Nephron progenitor cell (in vitro differentiated cells): ENCODE measurements at regions not wholly inside any gene's neighbourhood (a gene's known extent, or its start where the extent isn't known, plus 50 kb on each side); places are given as distances from the start of the nearest gene placed in this dataset.

Experiments
- DNase-seq: peaks from one replicate; pipeline ENCODE4 v3.0.0; 2021
- H3K27ac Mint-ChIP-seq: 2 replicates; pipeline ENCODE4 v1.8.0; 2021; ENCODE audit warnings: mild to moderate bottlenecking, moderate library complexity, mixed read lengths
- H3K27me3 Mint-ChIP-seq: 2 replicates; pipeline ENCODE4 v1.8.0; 2021; ENCODE audit warnings: mild to moderate bottlenecking, low read depth, mixed read lengths; ENCODE audit not compliant: poor library complexity
- H3K36me3 Mint-ChIP-seq: 2 replicates; pipeline ENCODE4 v1.8.0; 2021; ENCODE audit warnings: low read depth, mixed read lengths
- H3K4me1 Mint-ChIP-seq: 2 replicates; pipeline ENCODE4 v1.8.0; 2021; ENCODE audit warnings: mixed read lengths
- H3K4me3 Mint-ChIP-seq: 2 replicates; pipeline ENCODE4 v1.8.0; 2021; ENCODE audit warnings: mild to moderate bottlenecking, moderate library complexity, mixed read lengths
- H3K9me3 Mint-ChIP-seq: 2 replicates; pipeline ENCODE4 v1.8.0; 2021; ENCODE audit warnings: mild to moderate bottlenecking, moderate library complexity, mixed read lengths
- TF ChIP-seq, protein P1 (sequence below): fragments of 200-600 bp; sonication (generic); IDR thresholded peaks from 2 replicates; pipeline ENCODE4 v1.5.0; 2021; ENCODE audit warnings: antibody characterized with exemption

GRCh38 chr2:59744436-59744835 lies 809.0 kb downstream of the BCL11A start:
- Mint-ChIP-seq H3K27ac (no peak overlapping the region), H3K36me3 (no peaks in the 10 kb centered on the region), H3K9me3 (no peaks in the 10 kb centered on the region), H3K4me1 (no peaks in the 10 kb centered on the region), H3K4me3 (no peak overlapping the region), H3K27me3 (peaks cover 5% of the 10 kb centered on the region)
- TF ChIP-seq, protein P1, sequence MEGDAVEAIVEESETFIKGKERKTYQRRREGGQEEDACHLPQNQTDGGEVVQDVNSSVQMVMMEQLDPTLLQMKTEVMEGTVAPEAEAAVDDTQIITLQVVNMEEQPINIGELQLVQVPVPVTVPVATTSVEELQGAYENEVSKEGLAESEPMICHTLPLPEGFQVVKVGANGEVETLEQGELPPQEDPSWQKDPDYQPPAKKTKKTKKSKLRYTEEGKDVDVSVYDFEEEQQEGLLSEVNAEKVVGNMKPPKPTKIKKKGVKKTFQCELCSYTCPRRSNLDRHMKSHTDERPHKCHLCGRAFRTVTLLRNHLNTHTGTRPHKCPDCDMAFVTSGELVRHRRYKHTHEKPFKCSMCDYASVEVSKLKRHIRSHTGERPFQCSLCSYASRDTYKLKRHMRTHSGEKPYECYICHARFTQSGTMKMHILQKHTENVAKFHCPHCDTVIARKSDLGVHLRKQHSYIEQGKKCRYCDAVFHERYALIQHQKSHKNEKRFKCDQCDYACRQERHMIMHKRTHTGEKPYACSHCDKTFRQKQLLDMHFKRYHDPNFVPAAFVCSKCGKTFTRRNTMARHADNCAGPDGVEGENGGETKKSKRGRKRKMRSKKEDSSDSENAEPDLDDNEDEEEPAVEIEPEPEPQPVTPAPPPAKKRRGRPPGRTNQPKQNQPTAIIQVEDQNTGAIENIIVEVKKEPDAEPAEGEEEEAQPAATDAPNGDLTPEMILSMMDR: no peak
- no peak for DNase-seq

DNA sequence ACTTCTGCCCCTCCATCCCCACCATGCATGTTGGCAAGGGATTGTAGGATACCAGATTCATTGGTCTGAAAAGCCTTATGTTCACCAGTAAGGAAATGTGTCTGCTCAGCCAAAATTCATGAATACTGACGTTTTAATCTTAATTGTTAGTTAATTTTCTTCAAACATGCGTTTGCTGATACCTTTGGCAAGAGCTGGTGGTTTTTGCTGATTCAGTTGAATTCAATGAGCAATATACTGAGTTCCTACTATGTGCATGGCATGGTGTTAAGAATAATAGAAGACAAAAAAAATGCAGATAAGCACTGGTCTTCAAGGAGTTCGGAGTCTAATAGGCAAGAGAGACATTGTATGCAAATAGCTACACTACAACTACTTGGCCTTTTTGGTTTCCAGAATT lies 811.6 kb downstream of the BCL11A start:
- no peak for DNase-seq
- Mint-ChIP-seq H3K9me3 (no peaks in the 10 kb centered on the region), H3K27me3 (peaks cover 3% of the 10 kb centered on the region), H3K4me1 (no peaks in the 10 kb centered on the region), H3K27ac (no peak overlapping the region), H3K4me3 (no peak overlapping the region), H3K36me3 (no peaks in the 10 kb centered on the region)
- TF ChIP-seq, protein P1: no peak

DNA sequence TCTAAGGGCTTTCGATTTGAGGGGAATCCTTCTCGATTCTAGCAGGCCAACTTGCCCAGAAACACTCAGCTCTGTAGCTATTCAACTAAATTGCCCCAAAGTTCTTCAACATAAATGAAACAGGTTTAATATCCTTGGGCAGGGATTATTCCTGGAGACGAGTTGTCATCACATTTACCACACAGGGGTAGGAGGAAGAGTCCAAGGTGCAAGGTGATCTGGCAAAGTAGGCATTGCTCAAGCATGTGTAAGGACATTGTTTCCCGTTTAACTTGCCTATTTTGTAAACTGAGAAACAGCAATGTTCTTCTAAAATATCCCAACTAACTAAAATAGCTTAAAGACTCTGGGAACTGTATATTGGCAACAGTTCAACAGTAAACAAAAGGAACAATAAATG lies 814.3 kb downstream of the BCL11A start:
- Mint-ChIP-seq H3K4me3 (no peak overlapping the region), H3K4me1 (peaks cover 6% of the 10 kb centered on the region), H3K27ac (no peak overlapping the region), H3K36me3 (no peaks in the 10 kb centered on the region), H3K9me3 (no peaks in the 10 kb centered on the region), H3K27me3 (no peaks in the 10 kb centered on the region)
- TF ChIP-seq, protein P1: no peak
- DNase-seq: no peak

DNA sequence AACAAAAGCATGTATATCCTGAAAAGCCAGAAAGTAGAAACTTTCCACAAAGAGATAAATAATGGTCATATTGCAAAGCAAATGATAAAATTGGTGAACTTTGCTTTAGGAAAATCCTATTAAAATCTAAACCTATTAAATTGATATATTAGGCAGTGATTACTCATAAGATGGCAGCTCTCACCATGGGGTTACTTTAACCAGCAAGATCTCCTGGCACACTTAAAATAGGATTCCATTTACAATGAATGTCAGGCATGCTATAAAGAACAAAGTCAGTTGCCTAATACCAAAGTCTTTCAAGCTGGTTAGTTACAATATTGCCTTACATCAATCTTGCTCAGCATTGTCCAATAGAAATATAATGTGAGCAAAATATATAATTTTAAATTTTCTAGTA lies 816.2 kb downstream of the BCL11A start:
- TF ChIP-seq, protein P1: no peak
- Mint-ChIP-seq H3K4me3 (no peak overlapping the region), H3K36me3 (no peaks in the 10 kb centered on the region), H3K27me3 (peaks cover 3% of the 10 kb centered on the region), H3K9me3 (no peaks in the 10 kb centered on the region), H3K4me1 (peaks cover 25% of the 10 kb centered on the region), H3K27ac (no peak overlapping the region)
- no peak for DNase-seq

- Mint-ChIP-seq H3K4me1 (peaks cover 26% of the 10 kb centered on the region), H3K36me3 (no peaks in the 10 kb centered on the region), H3K9me3 (no peaks in the 10 kb centered on the region), H3K27ac (no peak overlapping the region), H3K4me3 (no peak overlapping the region), H3K27me3 (peaks cover 3% of the 10 kb centered on the region)
- DNase-seq: peak; percentile 21
- TF ChIP-seq, protein P1: no peak
Measured at GRCh38 chr2:59734743-59735142, 818.7 kb downstream of the BCL11A start.

DNA sequence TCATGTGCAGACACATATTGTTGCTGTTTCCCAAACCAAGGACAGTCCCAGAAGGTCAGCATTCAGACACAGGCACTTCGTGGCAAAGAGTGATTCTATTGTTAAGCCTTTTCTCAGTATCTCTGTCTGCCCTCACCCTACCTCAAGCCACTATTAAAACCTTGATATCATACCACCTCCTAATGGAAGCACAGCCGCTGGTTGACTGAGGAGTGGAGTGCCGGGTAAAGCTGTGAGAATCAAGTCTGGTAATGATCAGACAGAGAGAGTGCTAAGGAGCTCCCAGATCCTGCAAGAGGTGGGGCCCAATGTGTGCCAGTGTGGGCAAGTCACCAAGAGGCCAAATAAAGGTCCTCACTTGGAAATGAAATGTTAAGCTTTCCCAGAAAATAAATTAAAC lies 819.5 kb downstream of the BCL11A start:
- no peak for DNase-seq
- Mint-ChIP-seq H3K27ac (no peak overlapping the region), H3K4me3 (no peak overlapping the region), H3K36me3 (no peaks in the 10 kb centered on the region), H3K4me1 (peaks cover 26% of the 10 kb centered on the region), H3K27me3 (peaks cover 3% of the 10 kb centered on the region), H3K9me3 (no peaks in the 10 kb centered on the region)
- TF ChIP-seq, protein P1: no peak
